Effector memory CD8-positive, alpha-beta T cell (primary cell): ENCODE measurements at regions not wholly inside any gene's neighbourhood (a gene's known extent, or its start where the extent isn't known, plus 50 kb on each side); places are given as distances from the start of the nearest gene placed in this dataset.

ENCODE experiments used
- ATAC-seq: fragments of 150-1000 bp; cut with Tn5 transposase; replicated peaks from 2 replicates; pipeline ENCODE4 v1.10.0; 2021; ENCODE audit warnings: mild to moderate bottlenecking, moderate library complexity
- DNase-seq, 3 experiments: peaks; one replicate each; pipeline ENCODE4 v3.0.0; 2021
- H3K27ac Mint-ChIP-seq, 2 donors: one replicate each; pipeline ENCODE4 v1.8.0; 2022; ENCODE audit warnings: mild to moderate bottlenecking in 2 of 2, mixed read lengths in 2 of 2, moderate library complexity in 2 of 2
- H3K27me3 Mint-ChIP-seq, 2 donors: one replicate each; pipeline ENCODE4 v1.8.0; 2022; ENCODE audit warnings: mixed read lengths in 2 of 2
- H3K36me3 Mint-ChIP-seq: one replicate; pipeline ENCODE4 v1.8.0; 2022; ENCODE audit warnings: mild to moderate bottlenecking, moderate library complexity, mixed read lengths; ENCODE audit not compliant: insufficient read depth
- H3K4me1 Mint-ChIP-seq, 2 donors: one replicate each; pipeline ENCODE4 v1.8.0; 2022; ENCODE audit warnings: low read depth in 2 of 2, mixed read lengths in 2 of 2
- H3K4me3 Mint-ChIP-seq, 2 donors: one replicate each; pipeline ENCODE4 v1.8.0; 2022; ENCODE audit warnings: mild to moderate bottlenecking in 2 of 2, mixed read lengths in 2 of 2, moderate library complexity in 2 of 2
- H3K9me3 Mint-ChIP-seq, 2 donors: one replicate each; pipeline ENCODE4 v1.8.0; 2022; ENCODE audit warnings: mixed read lengths in 2 of 2

DNA sequence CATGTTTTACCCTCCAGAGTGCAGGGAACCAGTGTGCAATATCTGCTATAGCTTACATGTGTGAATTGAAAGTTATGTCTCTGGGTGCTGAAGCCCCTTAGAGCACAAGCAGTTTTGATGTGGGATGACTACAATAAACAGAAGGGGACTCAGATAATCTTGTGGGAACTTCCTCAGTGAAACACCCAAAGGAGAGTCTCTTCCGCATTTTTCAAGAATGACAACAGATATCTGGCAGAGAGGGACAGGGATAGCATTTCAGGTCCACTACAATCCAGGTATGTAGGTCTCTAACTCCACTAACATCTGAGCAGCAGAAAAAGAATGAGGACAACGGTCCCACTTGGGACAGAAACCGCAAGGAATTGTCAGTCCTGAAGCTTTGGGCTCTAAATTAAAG is 67.6 kb upstream of the PDE4B start:
- no peaks in the 10 kb centered on the region for H3K4me1 Mint-ChIP-seq
- H3K4me3 Mint-ChIP-seq, result no peak overlapping the region
- H3K27me3 Mint-ChIP-seq, result peaks cover 18 to 21% of the 10 kb centered on the region in 2 donors
- H3K36me3 Mint-ChIP-seq, result no peaks in the 10 kb centered on the region
- H3K9me3 Mint-ChIP-seq, result no peaks in the 10 kb centered on the region
- ATAC-seq, result no peak
- no peak overlapping the region for H3K27ac Mint-ChIP-seq
- DNase-seq, result no peak

DNA sequence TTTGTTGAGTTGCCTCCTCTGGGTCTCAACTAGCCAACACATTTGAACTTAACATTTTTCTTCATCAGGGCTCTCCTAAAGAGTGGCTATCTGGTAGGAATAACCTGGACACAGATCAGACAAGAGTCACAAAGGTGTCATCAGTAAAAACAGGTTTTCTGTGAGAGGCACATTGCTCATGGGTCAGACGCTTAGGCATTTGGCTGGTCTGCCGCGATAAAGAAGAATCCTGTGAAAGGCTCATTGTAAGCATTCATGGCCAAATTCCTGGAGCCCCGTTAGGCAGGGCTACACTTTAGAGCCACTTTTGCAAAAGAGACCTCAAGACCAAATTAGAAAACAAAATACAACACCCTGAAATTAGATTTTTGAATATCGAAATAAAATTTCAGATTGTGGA is 64.2 kb upstream of the PDE4B start:
- no peaks in the 10 kb centered on the region for H3K4me1 Mint-ChIP-seq
- H3K9me3 Mint-ChIP-seq, result no peaks in the 10 kb centered on the region
- H3K4me3 Mint-ChIP-seq, result no peak overlapping the region
- no peak overlapping the region for H3K27ac Mint-ChIP-seq
- no peak for ATAC-seq
- no peak for DNase-seq
- H3K27me3 Mint-ChIP-seq, result peaks cover 9 to 12% of the 10 kb centered on the region in 2 donors
- H3K36me3 Mint-ChIP-seq, result no peaks in the 10 kb centered on the region

DNA sequence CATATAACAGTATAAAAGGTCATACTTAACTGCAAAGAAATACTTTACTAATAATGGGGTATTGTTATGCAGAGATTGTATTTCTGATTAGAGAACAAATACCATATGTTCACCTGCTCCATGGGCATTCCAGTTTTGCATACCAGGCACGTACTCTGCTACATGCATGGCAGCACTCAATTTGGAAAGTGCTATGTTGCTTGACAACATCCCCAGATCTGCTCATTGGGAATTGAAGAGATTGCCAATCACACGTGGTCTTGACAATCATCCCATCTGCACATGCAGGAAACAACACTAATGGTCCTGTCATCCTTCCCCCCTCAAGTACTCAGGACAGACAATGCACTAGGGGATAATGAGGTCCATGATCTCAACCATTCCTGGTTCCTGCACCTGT is 63.4 kb upstream of the PDE4B start:
- Mint-ChIP-seq H3K36me3 (no peaks in the 10 kb centered on the region), H3K4me1 (no peaks in the 10 kb centered on the region), H3K9me3 (no peaks in the 10 kb centered on the region), H3K27me3 (peaks cover 9 to 12% of the 10 kb centered on the region in 2 donors), H3K27ac (no peak overlapping the region), H3K4me3 (no peak overlapping the region)
- DNase-seq (no peak), ATAC-seq (no peak)

DNA sequence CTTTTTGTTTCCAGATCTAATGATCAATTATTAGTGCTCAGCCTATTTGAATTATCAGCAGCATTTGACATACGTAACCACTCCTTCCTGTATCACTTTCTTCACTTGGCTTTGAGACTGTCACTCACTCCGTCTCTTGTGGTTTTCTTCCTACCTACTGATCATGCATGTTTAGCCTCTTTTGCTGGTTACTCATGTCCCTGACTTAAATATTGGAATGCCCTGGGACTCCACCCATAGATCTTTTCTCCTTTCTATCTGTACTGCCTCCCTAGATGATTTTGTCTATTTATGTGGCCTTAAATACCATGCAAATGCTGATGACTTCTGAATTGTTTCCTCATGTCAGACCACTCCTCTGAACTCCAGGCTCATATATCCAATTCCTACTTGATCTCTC is 57.7 kb upstream of the PDE4B start:
- ATAC-seq, result no peak
- no peak overlapping the region for H3K27ac Mint-ChIP-seq

GRCh38 chr1:65741993-65742392 is 50.7 kb upstream of the PDE4B start:
- no peaks in the 10 kb centered on the region for H3K4me1 Mint-ChIP-seq
- H3K27ac Mint-ChIP-seq, result no peak overlapping the region
- DNase-seq (no peak), ATAC-seq (no peak)
- H3K4me3 Mint-ChIP-seq, result no peak overlapping the region
- peaks cover 6 to 7% of the 10 kb centered on the region in 2 donors for H3K9me3 Mint-ChIP-seq
- H3K36me3 Mint-ChIP-seq, result no peaks in the 10 kb centered on the region
- H3K27me3 Mint-ChIP-seq, result peaks cover 10 to 28% of the 10 kb centered on the region in 2 donors

More for the DNA sequence above, 57.7 kb upstream of the PDE4B start:
- Mint-ChIP-seq H3K9me3 (no peaks in the 10 kb centered on the region), H3K4me1 (no peaks in the 10 kb centered on the region), H3K36me3 (no peaks in the 10 kb centered on the region), H3K27me3 (no peaks in the 10 kb centered on the region), H3K4me3 (no peak overlapping the region)
- no peak for DNase-seq
